IPS-11a (cell line): ENCODE measurements at regions not wholly inside any gene's neighbourhood (a gene's known extent, or its start where the extent isn't known, plus 50 kb on each side); places are given as distances from the start of the nearest gene placed in this dataset.
"Not testable (repeated sequence)": the region's sequence is repeated elsewhere in the genome, so short reads cannot be mapped to it uniquely, and the experiment has no call there.

Experiments
- H3K4me3 ChIP-seq: one replicate; pipeline ENCODE4 v1.5.1; 2013; ENCODE audit warnings: low read depth, low read length, control low read depth

DNA sequence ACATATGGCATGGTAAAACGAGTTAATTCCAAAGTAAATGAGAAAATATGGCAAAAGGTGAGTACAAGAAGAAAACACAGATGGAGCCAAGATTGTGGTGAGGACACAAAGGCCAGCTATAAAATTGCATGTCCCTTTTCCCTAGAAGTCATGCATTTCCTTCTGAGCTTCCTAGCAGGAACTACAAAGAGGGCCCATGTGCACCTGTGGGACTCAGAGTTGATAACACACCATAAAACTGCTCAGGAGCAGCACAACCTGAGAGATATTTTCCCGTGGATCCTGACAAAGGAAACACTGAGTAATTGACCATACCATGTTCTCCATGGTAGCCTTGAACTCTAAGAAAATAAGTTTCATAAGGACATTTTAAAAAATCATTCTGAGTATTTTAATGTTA, 228.3 kb downstream of the DLEU7 start:
- no peak overlapping the region for H3K4me3 ChIP-seq

DNA sequence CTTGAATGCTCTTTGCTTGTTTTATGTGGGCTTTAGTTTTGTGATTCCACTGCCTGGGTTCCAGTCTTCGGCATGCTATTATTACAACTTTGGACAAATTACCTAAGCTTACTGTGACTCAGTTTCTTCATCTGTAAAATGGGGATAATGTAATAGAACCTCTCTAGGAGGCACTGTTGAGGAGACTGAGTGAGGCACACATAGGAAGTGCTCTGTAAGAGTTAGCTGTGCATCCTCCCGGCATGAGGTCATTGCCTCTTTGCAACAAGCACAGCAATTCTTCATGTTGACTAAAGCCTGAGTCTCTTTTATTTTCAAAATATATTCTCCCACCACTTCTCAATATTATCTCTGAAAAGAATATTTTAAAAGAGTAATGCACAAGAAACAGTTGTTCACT, 227.4 kb downstream of the DLEU7 start:
- H3K4me3 ChIP-seq, result no peak overlapping the region

GRCh38 chr13:50617134-50617721, 226.3 kb downstream of the DLEU7 start:
- H3K4me3 ChIP-seq, result no peak overlapping the region

DNA sequence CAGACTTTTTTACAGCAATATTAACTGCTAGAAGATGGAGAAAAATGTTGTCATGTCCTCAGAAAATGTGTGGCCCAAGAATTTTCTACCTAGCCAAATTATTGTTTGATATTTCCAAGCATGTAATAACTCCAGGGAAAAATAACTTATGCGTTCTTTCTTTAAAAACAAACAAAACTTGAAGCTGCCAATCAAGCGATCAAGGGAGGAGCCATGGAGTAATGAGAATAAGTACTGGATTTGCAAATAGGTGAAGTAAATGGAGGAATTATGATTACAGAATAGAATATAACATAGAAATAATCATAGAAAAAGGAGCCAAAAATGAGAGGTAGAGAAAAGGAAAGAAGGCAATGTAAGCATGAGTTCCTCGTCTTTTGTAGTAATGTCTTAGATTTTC, 225.3 kb downstream of the DLEU7 start:
- no peak overlapping the region for H3K4me3 ChIP-seq

- no peak overlapping the region for H3K4me3 ChIP-seq
Measured at GRCh38 chr13:50626101-50626547, 217.4 kb downstream of the DLEU7 start.

- no peak overlapping the region for H3K4me3 ChIP-seq
Measured at GRCh38 chr13:50627111-50627510, 216.4 kb downstream of the DLEU7 start.

DNA sequence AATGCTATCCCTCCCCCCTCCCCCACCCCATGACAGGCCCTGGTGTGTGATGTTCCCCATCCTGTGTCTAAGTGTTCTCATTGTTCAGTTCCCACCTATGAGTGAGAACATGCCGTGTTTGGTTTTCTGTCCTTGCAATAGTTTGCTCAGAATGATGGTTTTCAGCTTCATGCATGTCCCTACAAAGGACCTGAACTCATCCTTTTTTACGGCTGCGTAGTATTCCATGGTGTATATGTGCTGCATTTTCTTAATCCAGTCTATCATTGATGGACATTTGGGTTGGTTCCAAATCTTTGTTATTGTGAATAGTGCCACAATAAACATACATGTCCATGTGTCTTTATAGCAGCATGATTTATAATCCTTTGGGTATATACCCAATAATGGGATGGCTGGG, 215.0 kb downstream of the DLEU7 start:
- H3K4me3 ChIP-seq, result not testable (repeated sequence)

DNA sequence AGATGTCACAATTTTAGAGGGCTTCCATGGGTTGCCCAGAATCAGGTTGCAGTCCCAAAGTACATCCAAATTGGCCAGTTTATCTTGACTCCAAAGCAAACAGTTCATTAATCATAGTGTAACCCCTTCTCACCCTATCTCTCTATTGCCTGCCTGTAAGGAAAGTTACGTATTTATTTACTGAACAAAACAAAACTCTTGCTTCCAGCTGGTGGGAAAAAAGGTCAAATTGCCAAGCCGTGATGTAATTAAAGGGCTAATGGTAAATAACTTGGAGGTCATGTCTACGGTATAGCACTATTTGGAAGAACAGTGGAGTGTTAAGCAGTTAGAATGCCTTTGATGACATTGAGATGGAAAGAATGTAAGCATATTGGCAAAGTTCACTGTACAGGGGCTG, 214.0 kb downstream of the DLEU7 start:
- H3K4me3 ChIP-seq, result no peak overlapping the region

- no peak overlapping the region for H3K4me3 ChIP-seq
Measured at GRCh38 chr13:50629966-50630365, 213.5 kb downstream of the DLEU7 start.

GRCh38 chr13:50631041-50631440, 212.5 kb downstream of the DLEU7 start:
- H3K4me3 ChIP-seq, result no peak overlapping the region

- no peak overlapping the region for H3K4me3 ChIP-seq
Measured at GRCh38 chr13:50634339-50634738, 209.2 kb downstream of the DLEU7 start.

DNA sequence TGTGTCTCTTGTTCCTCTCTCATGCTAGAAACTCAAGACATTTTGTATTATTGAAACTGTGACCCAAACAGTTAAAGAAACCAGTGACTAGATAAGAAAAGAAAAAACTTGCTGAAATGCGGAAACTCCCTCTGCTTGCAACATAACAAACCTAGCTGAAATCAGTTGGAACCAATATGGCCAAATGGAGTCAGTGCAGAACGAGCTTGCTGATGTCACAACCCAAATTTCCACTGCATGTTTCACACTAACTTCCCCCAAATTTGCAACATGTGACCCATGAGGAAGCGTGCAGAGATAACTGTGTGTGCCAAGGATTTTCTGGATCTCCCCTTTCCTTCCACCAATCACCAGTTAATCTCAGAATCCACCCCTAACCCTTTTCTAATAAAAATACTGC, 208.0 kb downstream of the DLEU7 start:
- no peak overlapping the region for H3K4me3 ChIP-seq

DNA sequence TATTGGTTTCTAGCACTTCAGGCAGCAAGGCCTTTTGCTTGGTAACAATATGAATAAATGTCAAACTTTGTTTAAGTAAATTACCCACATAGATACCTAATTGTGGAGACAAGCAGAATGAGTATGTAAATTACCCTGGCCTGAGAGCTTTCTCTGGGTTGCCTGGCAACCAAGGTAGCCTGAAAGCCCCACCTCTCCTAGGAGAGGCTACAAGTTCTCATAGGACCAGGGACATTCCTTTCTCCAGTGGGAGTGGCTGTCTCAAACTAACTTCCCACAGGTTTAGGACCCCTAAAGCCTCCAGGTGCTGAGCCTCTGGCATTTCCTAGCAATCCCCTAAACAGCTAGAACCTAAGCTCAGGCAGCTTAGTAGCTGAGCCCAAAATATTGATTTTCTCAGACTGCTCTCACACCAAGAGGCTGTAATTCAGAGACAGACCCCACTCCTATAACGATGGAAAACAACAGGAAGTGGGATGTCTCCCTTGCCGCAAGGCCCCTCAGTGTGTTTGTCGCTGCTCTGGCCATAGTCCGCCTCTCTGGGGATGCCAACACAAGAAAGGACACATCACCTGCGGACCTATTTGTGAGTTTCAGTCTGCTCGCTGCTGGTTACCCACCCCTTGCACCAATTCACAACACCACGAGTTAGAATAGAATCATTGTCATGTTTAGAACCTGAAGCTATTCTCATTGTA, 207.3 kb downstream of the DLEU7 start:
- H3K4me3 ChIP-seq, result no peak overlapping the region

- no peak overlapping the region for H3K4me3 ChIP-seq
Measured at GRCh38 chr13:50643060-50643459, 200.4 kb downstream of the DLEU7 start.

GRCh38 chr13:50644081-50644871, 199.2 kb downstream of the DLEU7 start:
- H3K4me3 ChIP-seq, result no peak overlapping the region

DNA sequence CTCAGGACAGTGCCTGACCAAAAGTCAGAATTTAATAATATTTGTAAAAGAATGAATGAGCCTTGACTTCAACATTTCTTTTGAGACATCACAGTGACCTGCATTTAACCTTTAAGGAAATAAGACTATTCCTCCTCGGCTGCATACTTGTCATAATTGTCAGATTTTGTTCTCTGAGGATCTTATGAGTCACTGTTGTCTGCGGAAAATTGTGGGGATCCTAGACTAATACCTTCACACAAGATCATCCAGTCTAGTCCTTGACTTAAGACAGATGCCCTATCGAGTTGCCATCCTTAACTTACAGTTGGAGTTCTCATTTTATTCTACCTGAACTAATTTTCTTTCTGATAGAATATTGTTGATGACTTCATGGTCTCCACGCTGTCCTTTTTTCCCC, 198.4 kb downstream of the DLEU7 start:
- H3K4me3 ChIP-seq, result no peak overlapping the region

GRCh38 chr13:50646070-50646469, 197.4 kb downstream of the DLEU7 start:
- H3K4me3 ChIP-seq, result no peak overlapping the region

DNA sequence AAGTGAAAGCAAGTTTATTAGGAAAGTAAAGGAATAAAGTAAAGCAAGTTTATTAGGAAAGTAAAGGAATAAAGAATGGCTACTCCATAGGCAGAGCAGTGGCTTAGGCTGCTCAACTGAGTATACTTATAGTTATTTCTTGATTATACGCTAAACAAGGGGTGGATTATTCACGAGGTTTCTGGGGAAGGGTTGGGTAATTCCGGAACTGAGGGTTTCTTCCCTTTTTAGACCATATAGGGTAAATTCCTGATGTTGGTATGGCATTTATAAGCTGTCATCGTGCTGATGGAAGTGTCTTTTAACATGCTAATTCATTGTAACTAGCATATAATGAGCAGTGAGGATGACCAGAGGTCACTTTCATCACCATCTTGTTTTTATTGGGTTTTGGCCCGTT, 194.3 kb downstream of the DLEU7 start:
- no peak overlapping the region for H3K4me3 ChIP-seq

- H3K4me3 ChIP-seq, result no peak overlapping the region
Measured at GRCh38 chr13:50650592-50651504, 192.6 kb downstream of the DLEU7 start.

- no peak overlapping the region for H3K4me3 ChIP-seq
Measured at GRCh38 chr13:50651922-50652321, 191.6 kb downstream of the DLEU7 start.

- no peak overlapping the region for H3K4me3 ChIP-seq
Measured at GRCh38 chr13:50654331-50654730, 189.2 kb downstream of the DLEU7 start.
